GM06990 (cell line): ENCODE measurements at regions not wholly inside any gene's neighbourhood (a gene's known extent, or its start where the extent isn't known, plus 50 kb on each side); places are given as distances from the start of the nearest gene placed in this dataset.
"Not testable (repeated sequence)": the region's sequence is repeated elsewhere in the genome, so short reads cannot be mapped to it uniquely, and the experiment has no call there.

Experiments used
- DNase-seq: peaks from one replicate; pipeline ENCODE4 v3.0.0-alpha.2; 2011; ENCODE audit not compliant: insufficient read length; ENCODE audit errors: extremely low read depth
- H3K27me3 ChIP-seq: replicated peaks from 2 replicates; pipeline ENCODE4 v1.6.0; 2011; ENCODE audit warnings: low read length; ENCODE audit not compliant: control insufficient read depth, insufficient read depth
- H3K36me3 ChIP-seq: 2 replicates; pipeline ENCODE4 v1.5.1; 2011; ENCODE audit warnings: low read length; ENCODE audit not compliant: control insufficient read depth, insufficient read depth
- H3K4me3 ChIP-seq: replicated peaks from 2 replicates; pipeline ENCODE4 v1.5.1; 2011; ENCODE audit warnings: low read depth, mild to moderate bottlenecking, control low read depth, low read length

DNA sequence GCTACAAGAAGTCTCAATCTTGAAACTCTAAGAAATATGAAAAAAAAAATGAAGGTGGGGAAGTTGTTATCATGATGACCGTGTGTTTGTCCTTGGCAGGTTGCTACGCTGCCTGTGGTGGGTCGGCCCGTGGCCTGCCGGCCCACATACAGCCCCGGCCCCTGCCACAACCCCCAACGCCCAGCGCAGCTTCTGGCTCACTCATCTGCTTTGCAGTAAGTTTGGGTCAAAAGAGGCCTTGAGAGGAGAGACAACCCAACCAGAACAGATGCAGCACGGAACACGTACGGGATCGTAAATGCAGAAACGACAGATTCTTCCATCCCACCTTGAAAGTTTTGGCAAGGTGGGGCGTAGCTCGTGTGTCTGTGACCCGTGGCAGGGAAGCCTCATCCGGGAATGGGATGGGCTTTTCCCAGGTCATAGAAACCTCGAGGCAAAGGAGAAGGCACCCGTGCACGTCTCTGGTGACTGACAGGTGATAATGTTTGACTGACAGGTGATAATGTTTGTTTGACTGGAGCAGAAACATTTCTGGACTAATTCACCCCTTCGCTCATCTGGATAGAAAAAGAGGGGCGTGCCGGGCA, 206.1 kb upstream of the ZNF469 start:
- H3K27me3 ChIP-seq, DNase-seq, H3K36me3 ChIP-seq, H3K4me3 ChIP-seq: not testable (repeated sequence)

DNA sequence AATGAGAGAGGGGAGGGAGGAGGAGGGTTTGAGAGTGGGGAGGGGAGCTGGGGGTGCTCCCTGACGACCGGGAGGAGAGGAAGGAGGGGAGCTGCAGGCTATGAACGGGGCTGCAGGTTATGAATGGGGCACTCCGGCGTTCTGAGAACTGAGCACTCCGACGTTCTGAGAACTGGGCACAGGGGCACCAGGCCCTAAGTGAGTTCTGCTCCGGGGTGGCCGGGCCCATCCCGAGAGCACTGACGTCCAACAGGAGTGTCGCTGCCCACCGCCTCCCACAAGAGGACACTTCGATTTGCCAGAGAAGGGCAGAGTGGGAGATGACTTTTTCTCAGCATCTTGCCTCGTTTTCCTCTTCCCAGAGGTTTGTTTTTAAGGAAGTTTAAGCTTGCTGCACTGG, 204.5 kb upstream of the ZNF469 start:
- H3K27me3 ChIP-seq, H3K4me3 ChIP-seq, H3K36me3 ChIP-seq, DNase-seq: not testable (repeated sequence)

DNA sequence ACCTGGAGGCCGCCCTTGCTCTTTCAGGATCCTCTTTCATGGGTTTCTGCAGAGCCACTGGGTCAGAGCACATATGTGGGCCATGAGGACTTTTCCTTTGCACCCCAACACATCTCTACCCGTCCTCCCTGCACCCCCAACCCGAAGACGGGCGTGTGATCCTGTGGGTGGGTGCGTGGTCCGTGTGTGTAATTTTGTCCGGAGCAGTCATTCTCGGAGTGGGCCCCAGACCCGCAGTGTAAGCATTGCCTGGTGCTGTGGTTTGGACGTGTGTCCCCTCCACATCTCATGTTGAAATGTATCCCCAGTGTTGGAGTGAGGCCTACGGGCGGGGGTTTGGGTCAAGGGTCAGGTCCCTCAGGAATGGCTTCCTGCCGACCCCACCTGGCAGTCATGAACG, 203.9 kb upstream of the ZNF469 start:
- not testable (repeated sequence) for DNase-seq, H3K36me3 ChIP-seq, H3K27me3 ChIP-seq, H3K4me3 ChIP-seq

DNA sequence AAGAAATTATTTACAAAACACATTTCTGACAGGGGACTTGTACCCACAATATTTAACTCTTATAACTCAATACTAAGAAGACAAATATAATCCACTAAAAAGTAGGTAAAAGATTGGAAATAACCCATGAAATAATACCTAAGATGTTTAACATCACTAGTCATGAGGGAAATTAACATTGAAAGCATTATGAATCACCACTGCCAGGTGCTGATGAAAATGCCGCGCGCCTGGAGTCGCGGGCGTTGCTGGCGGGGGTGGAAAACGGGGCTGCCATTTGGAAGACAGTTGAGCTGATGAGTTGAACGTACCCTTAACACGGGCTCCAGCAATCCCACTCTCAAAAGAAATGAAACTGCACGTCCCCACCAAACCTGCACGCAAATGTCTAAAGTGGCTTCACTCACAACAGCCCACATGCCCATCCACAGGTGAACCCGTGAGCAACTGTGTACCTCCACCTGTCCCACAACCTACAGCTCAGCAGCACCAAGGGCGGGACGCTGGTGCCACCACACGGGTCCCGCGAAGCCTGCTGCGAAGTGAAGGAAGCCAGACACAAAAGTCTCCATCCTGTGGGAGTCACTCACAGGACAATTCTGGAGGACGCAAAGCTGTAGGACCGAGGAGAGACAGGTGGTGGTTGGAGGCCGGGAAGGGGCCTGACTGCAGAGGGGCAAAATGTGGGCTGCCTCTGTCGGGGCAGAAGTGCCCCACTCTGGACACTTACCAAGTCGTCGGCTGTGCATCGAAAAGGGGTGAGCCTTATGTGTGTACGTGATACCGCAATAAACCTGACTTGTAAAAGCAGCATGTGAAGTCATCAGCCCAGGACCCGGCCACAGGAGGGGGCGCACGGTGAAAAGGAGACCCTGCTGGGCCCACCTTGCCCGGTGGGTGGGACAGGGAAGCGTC, 199.5 kb upstream of the ZNF469 start:
- not testable (repeated sequence) for H3K36me3 ChIP-seq, DNase-seq, H3K4me3 ChIP-seq, H3K27me3 ChIP-seq

DNA sequence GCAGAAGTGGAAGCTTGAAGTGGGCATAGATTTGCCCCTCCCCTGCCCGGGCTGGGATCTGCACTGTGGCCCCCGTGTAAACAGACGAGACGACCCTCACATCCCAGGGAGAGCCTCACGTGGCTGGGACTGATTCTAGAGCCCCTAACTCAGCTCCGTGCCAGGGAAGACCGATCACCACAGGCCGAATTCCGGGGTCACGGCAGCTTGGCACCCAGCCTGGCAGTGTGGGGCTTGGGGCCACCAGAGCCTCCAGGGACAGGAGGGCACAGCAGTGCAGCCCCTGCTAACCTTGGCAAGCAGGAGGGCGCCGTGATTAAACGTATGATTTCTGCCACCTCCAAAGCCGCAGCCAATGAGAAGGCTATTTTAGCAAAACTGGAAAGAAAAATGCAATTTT, 198.7 kb upstream of the ZNF469 start:
- not testable (repeated sequence) for H3K27me3 ChIP-seq, H3K4me3 ChIP-seq, DNase-seq, H3K36me3 ChIP-seq

DNA sequence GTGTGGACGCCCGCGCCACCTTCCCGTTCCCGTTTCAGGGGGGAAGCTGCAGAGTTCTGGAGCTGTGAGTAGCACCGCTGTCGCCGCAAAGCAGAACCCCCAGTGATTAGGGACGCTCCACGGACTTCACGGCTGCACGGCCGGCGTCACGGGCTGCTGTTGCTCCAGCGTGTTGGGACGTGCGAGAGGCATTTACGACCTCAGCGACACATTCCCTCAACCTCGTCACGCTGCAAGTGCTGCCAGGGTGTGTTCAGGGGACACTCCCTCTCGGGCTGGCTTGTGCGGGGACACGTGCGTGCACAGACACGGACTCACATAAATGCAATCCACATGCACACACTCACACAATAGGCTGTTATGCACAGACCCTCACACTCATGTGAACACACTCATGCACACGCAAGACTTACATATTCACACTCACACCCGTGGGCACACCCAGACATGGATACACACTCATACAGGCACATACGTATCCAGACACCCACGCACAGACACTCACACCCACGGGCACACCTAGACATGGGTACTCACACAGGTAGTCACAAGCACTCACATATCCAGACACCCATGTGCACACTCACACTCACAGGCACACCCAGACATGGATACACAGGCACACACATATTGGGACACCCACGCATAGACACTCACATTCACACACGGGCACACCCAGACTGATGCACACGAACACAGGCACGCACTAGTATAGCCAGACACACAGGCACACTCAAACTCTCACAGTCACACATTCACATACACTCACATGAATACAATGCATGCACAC, 198.0 kb upstream of the ZNF469 start:
- H3K4me3 ChIP-seq, H3K36me3 ChIP-seq, H3K27me3 ChIP-seq, DNase-seq: not testable (repeated sequence)

DNA sequence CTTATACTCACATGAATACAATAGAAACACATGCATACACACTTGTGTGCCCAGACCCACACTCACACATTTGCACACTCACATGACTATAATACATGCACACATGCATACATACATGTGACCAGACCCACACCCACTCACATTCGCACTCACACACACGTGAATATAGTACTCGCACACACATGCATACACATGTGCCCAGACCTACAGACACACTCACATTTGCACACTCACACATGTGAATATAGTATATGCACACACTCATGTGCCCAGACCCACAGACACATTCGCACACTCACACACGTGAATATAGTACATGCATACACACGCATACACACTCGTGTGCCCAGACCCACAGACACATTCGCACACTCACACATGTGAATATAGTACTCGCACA, 197.4 kb upstream of the ZNF469 start:
- not testable (repeated sequence) for DNase-seq, H3K36me3 ChIP-seq, H3K4me3 ChIP-seq, H3K27me3 ChIP-seq

DNA sequence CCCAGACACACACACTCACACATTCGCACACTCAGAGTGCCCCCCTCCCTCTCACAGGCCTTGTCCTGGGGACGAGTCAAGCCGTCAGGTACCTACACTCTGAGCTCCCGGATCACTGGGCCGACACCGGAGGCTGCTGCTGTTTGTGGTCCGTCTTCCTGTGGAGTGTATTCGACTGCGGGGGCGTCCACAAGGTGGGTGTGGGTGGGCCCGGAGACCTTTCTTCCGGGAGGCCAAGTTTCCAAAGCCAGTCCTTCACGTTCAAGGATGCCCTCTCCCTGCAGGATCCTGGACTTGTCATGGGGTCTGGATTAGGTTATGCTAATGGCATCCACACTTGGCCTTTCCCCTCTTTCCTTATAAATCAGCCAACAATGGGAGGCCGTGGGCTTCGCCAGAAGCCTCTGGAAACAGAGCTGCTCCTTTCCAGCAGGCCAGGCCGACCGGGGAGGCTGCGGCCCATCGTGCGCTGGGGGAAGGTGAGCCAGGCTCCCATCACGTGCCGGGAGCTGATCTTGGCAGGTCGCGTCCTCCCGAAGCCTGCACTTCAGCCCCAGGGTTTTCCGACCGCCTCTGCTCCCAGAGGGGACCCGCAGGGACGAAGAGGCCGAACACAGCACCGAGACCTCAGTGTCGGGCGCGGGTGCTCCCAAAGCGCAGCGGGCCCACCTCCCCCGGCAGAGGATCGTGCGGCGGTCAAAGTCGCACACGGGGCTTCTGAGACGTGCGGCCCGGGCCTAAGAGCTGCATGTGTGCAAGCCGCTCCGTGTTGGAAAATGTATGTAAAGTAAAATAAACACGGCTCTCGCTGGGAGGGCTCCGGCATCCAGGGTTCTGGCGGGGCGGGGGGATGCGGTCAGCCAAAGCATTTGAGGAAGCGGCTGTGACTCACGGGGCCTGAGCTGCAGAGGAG, 196.5 kb upstream of the ZNF469 start:
- DNase-seq, H3K27me3 ChIP-seq, H3K36me3 ChIP-seq, H3K4me3 ChIP-seq: not testable (repeated sequence)

DNA sequence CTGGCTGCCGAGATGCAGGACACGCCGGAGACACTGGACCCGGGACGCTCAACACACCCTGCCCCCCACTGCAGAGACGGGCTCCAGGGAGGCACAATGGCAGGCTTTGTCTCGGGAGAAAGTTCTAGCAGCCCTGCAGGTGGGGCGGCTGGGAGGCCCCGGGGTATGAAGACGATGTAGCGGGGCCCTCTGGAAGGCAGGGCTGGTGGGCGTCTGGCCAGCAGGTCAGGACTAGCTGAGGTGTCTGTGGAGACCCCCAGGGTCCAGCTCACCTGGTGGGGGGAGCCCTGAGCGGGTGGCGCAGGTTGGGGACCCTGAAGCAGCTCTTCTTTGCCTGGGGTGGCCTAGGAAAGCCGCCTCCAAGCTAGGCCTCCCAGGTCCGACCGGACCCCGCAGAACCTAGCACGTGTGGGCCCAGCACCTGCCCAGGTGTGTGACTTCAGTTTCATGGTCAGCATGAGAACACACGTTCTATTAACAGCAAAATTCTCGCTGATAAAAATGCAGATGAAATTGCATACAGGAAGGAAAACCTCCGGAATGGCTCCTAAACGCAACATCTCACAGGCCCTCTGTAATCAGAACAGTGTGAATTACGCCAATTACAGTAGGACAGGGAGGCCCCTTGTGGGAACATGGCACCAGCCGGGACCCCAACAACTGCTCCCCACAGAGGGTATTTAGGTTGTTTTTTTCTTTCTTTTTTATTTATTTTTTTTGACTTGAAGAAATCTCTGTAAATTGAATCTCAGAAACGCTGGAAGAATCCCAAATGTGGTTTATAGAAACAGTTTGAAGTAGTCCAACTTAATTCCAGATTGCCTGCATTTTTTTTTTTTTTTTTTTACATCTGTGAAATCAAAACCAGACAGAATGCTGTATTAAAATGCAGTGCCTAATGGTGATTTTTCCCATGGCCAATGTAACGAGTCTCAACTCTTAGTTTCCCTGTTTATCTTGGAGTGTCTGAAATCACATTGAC, 195.6 kb upstream of the ZNF469 start:
- DNase-seq, H3K27me3 ChIP-seq, H3K4me3 ChIP-seq, H3K36me3 ChIP-seq: not testable (repeated sequence)

DNA sequence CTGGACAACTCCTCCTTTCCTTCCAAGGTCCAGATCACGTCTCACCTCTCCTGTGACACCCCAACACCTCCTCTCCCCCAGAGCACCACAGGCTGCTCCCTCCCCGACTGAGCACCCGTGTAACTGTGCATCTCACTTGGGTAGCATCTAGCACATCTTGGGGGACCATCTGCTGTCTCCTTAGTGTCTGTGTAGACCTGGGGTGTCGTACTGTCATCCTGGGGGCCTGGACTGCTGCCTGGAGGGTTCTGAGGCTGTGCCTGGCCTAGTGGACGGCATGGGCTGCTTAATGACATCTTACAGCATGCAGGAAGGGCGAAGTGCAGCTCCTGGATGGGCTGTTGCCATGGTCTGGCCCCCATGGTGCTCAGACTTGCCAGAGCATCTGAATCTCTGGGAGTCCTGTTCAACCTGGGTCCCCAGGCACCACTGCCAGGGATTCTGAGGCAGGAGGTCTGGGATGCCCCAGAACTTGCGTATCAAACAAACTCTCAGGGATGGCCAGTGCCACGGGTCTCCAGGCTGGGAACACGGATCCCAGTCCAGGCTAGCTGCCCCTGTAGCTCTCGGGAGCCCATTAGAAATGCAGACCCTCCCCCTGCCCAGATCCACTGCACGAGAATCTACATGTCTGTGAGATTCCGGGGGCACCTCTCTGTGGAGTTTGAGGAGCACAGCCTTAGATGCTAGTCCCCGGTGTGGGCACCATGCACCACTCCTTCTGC, 194.4 kb upstream of the ZNF469 start:
- not testable (repeated sequence) for H3K27me3 ChIP-seq, H3K36me3 ChIP-seq, H3K4me3 ChIP-seq, DNase-seq

DNA sequence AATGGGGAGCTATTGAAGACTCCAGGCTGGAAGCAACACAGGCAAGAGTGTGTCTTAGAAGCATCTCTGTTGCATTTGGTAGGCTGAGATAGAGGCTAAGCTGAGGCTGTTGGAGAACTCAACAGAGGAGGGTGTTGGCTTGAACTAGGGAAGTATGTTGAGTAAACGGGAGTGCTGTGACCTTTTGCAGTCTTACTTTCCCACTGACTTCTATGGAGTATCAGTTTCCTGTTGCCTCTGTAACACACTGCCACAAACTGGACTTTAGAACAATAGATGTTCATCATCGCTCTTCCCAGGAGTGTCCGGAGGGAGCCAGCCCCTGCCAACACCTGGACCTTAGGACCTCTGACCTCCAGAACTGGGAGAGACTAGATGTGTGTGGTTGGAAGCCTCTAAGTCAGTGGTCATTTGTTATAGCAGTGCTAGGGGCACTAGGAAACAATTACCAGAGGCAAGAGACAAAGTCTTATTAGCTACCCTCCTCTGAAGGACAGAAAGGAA, 192.1 kb upstream of the ZNF469 start:
- not testable (repeated sequence) for DNase-seq

DNA sequence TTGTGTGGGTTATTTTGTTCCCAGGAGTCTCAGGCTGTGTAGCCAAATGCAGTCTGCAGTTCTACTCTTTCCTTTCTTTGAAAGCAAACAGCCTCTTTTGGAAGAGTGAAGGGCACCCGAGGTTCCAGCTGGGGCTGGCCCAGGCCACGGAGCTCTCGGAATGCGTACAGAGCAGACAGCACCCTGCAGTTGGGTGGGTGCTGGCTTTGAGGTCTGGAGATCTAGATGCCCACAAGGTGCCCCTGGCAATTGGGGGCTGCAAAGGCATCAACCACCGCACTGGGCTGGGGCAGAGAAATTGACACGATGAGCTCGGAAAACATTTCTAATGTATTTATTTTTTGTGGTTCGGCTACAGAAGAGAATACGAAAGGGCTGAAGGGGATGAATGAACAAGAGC, 191.6 kb upstream of the ZNF469 start:
- not testable (repeated sequence) for H3K4me3 ChIP-seq, DNase-seq, H3K36me3 ChIP-seq, H3K27me3 ChIP-seq

More for the DNA sequence above, 192.1 kb upstream of the ZNF469 start:
- H3K4me3 ChIP-seq, H3K27me3 ChIP-seq, H3K36me3 ChIP-seq: not testable (repeated sequence)
